GM18861 (cell line): ENCODE measurements at regions not wholly inside any gene's neighbourhood (a gene's known extent, or its start where the extent isn't known, plus 50 kb on each side); places are given as distances from the start of the nearest gene placed in this dataset.
"Not testable (repeated sequence)": the region's sequence is repeated elsewhere in the genome, so short reads cannot be mapped to it uniquely, and the experiment has no call there.

Experiments
- ATAC-seq: cut with Tn5 transposase; IDR thresholded peaks from one replicate; pipeline ENCODE4 v1.9.1; 2021; ENCODE audit not compliant: unreplicated experiment

- no peak for ATAC-seq
These were observed 579.1 kb upstream of the RBFOX1 start for GRCh38 chr16:6753553-6753952.

GRCh38 chr16:6751191-6751590 is 581.5 kb upstream of the RBFOX1 start:
- no peak for ATAC-seq

- no peak for ATAC-seq
These were observed 582.9 kb upstream of the RBFOX1 start for GRCh38 chr16:6749698-6750097.

- not testable (repeated sequence) for ATAC-seq
These were observed 596.3 kb upstream of the RBFOX1 start for GRCh38 chr16:6736302-6736701.

GRCh38 chr16:6735631-6736030 is 597.0 kb upstream of the RBFOX1 start:
- no peak for ATAC-seq

- ATAC-seq, result no peak
These were observed 600.5 kb upstream of the RBFOX1 start for GRCh38 chr16:6732166-6732565.

GRCh38 chr16:6728381-6728780 is 604.3 kb upstream of the RBFOX1 start:
- ATAC-seq, result no peak

- ATAC-seq, result no peak
These were observed 606.0 kb upstream of the RBFOX1 start for GRCh38 chr16:6726621-6727020.

- ATAC-seq, result no peak
These were observed 606.9 kb upstream of the RBFOX1 start for GRCh38 chr16:6725634-6726331.

- not testable (repeated sequence) for ATAC-seq
These were observed 607.4 kb upstream of the RBFOX1 start for GRCh38 chr16:6725206-6725605.

- ATAC-seq, result no peak
These were observed 609.9 kb upstream of the RBFOX1 start for GRCh38 chr16:6722786-6723185.

GRCh38 chr16:6714510-6714909 is 618.1 kb upstream of the RBFOX1 start:
- ATAC-seq, result no peak

GRCh38 chr16:6709736-6710135 is 622.9 kb upstream of the RBFOX1 start:
- ATAC-seq, result no peak

GRCh38 chr16:6708576-6709215 is 623.9 kb upstream of the RBFOX1 start:
- ATAC-seq, result no peak

GRCh38 chr16:6704306-6704930 is 628.2 kb upstream of the RBFOX1 start:
- ATAC-seq, result no peak

- no peak for ATAC-seq
These were observed 631.5 kb upstream of the RBFOX1 start for GRCh38 chr16:6701096-6701495.

GRCh38 chr16:6698548-6698947 is 634.1 kb upstream of the RBFOX1 start:
- no peak for ATAC-seq

GRCh38 chr16:6695666-6696065 is 637.0 kb upstream of the RBFOX1 start:
- ATAC-seq, result no peak

- ATAC-seq, result no peak
These were observed 638.0 kb upstream of the RBFOX1 start for GRCh38 chr16:6694636-6695035.

GRCh38 chr16:6693418-6693817 is 639.2 kb upstream of the RBFOX1 start:
- ATAC-seq, result not testable (repeated sequence)

- ATAC-seq, result no peak
These were observed 639.8 kb upstream of the RBFOX1 start for GRCh38 chr16:6692874-6693273.

GRCh38 chr16:6690741-6691140 is 641.9 kb upstream of the RBFOX1 start:
- ATAC-seq, result no peak
